ENCODE measurements at regions not wholly inside any gene's neighbourhood (a gene's known extent, or its start where the extent isn't known, plus 50 kb on each side); places are given as distances from the start of the nearest gene placed in this dataset.

DNA sequence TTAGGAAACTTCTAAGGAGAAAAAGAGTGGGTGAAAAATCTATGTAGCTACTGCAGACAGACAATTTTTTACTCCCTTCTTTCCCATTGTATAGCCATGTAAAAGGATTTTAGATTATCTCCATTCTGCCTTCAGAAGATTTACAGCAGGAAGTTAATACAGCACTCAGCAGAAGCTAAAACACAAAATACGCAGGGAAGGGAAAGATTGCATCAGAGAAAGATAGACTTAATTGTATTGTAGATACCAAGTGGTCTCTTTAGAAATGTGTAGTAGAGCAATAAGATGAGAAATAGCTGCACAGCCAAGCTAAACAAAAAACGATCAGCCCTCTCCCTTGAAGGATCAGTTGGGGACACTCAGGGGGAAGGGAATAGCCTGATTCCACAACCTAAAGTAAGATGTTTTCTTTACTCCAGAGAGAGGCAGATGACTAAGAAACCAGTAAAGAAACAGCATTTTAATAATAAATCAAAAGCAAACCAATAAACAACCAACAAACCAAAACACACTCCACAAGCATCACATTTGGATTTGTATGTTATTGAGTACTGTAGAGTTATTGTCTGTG is 236.7 kb upstream of the SLITRK1 start:
- TF ChIP-seq TAF1 (IDR thresholded peaks at IDR 0.05; ENCODE audit: borderline replicate concordance, insufficient read depth, low read length) (no peak), POLR2AphosphoS5 (IDR thresholded peaks at IDR 0.05; ENCODE audit: low read depth, low read length) (no peak), SIN3A (IDR thresholded peaks at IDR 0.05; ENCODE audit: borderline replicate concordance, insufficient read depth, low read length) (no peak), FOXP2 (optimal IDR thresholded peaks at IDR 0.05; ENCODE audit: borderline replicate concordance, extremely low read depth, extremely low read length, insufficient read depth) (no peak)
- TF ChIP-seq, protein P1, sequence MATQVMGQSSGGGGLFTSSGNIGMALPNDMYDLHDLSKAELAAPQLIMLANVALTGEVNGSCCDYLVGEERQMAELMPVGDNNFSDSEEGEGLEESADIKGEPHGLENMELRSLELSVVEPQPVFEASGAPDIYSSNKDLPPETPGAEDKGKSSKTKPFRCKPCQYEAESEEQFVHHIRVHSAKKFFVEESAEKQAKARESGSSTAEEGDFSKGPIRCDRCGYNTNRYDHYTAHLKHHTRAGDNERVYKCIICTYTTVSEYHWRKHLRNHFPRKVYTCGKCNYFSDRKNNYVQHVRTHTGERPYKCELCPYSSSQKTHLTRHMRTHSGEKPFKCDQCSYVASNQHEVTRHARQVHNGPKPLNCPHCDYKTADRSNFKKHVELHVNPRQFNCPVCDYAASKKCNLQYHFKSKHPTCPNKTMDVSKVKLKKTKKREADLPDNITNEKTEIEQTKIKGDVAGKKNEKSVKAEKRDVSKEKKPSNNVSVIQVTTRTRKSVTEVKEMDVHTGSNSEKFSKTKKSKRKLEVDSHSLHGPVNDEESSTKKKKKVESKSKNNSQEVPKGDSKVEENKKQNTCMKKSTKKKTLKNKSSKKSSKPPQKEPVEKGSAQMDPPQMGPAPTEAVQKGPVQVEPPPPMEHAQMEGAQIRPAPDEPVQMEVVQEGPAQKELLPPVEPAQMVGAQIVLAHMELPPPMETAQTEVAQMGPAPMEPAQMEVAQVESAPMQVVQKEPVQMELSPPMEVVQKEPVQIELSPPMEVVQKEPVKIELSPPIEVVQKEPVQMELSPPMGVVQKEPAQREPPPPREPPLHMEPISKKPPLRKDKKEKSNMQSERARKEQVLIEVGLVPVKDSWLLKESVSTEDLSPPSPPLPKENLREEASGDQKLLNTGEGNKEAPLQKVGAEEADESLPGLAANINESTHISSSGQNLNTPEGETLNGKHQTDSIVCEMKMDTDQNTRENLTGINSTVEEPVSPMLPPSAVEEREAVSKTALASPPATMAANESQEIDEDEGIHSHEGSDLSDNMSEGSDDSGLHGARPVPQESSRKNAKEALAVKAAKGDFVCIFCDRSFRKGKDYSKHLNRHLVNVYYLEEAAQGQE (IDR thresholded peaks at IDR 0.05; ENCODE audit: insufficient read depth in 1 of 2, low read depth in 2 of 2, low read length in 2 of 2), result no peak

DNA sequence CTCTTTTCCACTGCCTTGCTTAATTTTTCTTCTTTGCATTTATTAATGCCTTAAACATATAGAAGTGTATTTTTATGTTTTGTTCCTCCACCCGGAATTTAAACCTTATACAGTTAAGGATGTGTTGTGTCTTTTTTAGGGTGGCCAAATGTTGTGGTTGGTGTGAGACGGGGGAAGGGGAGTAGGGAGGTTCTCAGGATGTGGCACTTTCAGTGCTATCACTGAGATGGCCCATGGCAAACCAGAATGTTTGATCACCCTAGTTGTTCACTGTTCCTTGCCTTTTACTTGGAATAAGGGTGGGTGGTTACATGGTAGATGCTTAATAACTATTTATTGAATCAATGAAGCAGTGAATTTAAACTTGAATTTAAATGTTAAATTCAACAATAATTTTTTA is 216.0 kb upstream of the SLITRK1 start:
- TF ChIP-seq FOXP2 (optimal IDR thresholded peaks at IDR 0.05; ENCODE audit: borderline replicate concordance, extremely low read depth, extremely low read length, insufficient read depth) (no peak), SIN3A (IDR thresholded peaks at IDR 0.05; ENCODE audit: borderline replicate concordance, insufficient read depth, low read length) (no peak), TAF1 (IDR thresholded peaks at IDR 0.05; ENCODE audit: borderline replicate concordance, insufficient read depth, low read length) (no peak), POLR2AphosphoS5 (IDR thresholded peaks at IDR 0.05; ENCODE audit: low read depth, low read length) (no peak)
- TF ChIP-seq, protein P1 (IDR thresholded peaks at IDR 0.05; ENCODE audit: insufficient read depth in 1 of 2, low read depth in 2 of 2, low read length in 2 of 2), result no peak

DNA sequence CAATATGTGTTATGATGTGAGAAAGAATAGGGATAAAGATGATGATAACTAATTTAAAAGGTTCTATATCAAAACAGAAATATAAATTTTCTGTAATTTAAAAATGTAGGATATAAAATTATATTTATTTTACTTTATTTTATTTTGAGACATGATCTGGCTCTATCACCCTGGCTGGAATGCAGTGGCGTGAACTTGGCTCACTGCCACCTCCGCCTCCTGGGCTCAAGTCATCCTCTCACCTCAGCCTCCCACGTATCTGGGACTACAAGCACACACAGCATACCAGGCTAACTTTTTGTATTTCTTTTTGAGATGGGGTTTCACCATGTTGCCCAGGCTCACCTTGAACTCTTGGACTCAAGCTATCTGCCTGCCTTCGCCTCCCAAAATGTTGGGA is 214.9 kb upstream of the SLITRK1 start:
- TF ChIP-seq, protein P1 (IDR thresholded peaks at IDR 0.05; ENCODE audit: insufficient read depth in 1 of 2, low read depth in 2 of 2, low read length in 2 of 2), result no peak
- TF ChIP-seq POLR2AphosphoS5 (IDR thresholded peaks at IDR 0.05; ENCODE audit: low read depth, low read length) (no peak), SIN3A (IDR thresholded peaks at IDR 0.05; ENCODE audit: borderline replicate concordance, insufficient read depth, low read length) (no peak)

DNA sequence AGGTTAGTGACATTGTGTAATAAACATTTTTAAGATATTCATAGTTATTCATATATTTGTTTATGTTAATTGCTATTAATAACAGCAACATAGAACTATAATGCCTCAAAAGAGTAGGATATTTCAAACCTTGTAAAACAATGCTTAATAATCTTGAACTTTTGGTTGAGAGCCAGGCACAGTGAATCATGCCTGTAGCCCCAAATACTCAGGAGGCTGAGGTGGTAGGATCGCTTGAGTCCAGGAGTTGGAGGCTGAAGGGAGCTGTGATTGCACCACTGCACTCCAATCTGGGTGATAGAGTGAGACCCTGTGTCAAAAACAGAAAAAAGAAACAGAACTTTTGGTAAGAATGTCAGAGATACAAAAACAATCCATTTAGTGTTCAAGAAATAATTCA is 213.9 kb upstream of the SLITRK1 start:
- TF ChIP-seq TAF1 (IDR thresholded peaks at IDR 0.05; ENCODE audit: borderline replicate concordance, insufficient read depth, low read length) (no peak), FOXP2 (optimal IDR thresholded peaks at IDR 0.05; ENCODE audit: borderline replicate concordance, extremely low read depth, extremely low read length, insufficient read depth) (no peak), POLR2AphosphoS5 (IDR thresholded peaks at IDR 0.05; ENCODE audit: low read depth, low read length) (no peak), SIN3A (IDR thresholded peaks at IDR 0.05; ENCODE audit: borderline replicate concordance, insufficient read depth, low read length) (no peak)
- TF ChIP-seq, protein P1 (IDR thresholded peaks at IDR 0.05; ENCODE audit: insufficient read depth in 1 of 2, low read depth in 2 of 2, low read length in 2 of 2), result no peak

DNA sequence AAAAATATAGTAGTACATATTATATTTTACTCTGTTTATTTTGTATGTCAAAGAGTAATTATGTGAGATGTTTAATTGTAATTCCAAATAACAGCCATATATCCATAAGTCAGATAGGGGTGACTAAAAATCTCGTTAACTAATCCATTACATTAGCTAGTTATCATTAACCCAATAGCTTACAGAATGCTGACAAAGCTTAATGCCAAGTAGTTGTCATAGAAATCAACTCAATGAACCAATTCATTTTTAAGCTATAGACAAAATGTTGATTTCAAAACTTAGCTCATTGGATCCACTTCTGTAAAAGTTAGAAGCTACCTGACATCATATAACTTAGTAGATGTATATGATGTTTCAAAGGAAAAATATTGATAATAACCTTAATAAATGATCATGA is 206.7 kb upstream of the SLITRK1 start:
- no peak for TF ChIP-seq POLR2AphosphoS5 (IDR thresholded peaks at IDR 0.05; ENCODE audit: low read depth, low read length)
- no peak for TF ChIP-seq SIN3A (IDR thresholded peaks at IDR 0.05; ENCODE audit: borderline replicate concordance, insufficient read depth, low read length)
- no peak for TF ChIP-seq FOXP2 (optimal IDR thresholded peaks at IDR 0.05; ENCODE audit: borderline replicate concordance, extremely low read depth, extremely low read length, insufficient read depth)
- no peak for TF ChIP-seq TAF1 (IDR thresholded peaks at IDR 0.05; ENCODE audit: borderline replicate concordance, insufficient read depth, low read length)
- TF ChIP-seq, protein P1 (IDR thresholded peaks at IDR 0.05; ENCODE audit: insufficient read depth in 1 of 2, low read depth in 2 of 2, low read length in 2 of 2), result no peak
